Smooth muscle cell (in vitro differentiated cells): ENCODE measurements at regions not wholly inside any gene's neighbourhood (a gene's known extent, or its start where the extent isn't known, plus 50 kb on each side); places are given as distances from the start of the nearest gene placed in this dataset.

Source experiments
- DNase-seq: peaks from one replicate; lab custom pipeline; 2025; ENCODE audit not compliant: unreplicated experiment; lab: John Stamatoyannopoulos, UW
- H2AFZ ChIP-seq: fragments of 200-600 bp; sonication (generic); 2 replicates; pipeline ENCODE4 v1.6.0; 2016; ENCODE audit warnings: antibody characterized with exemption, low read depth, mild to moderate bottlenecking
- H3F3A ChIP-seq: fragments of 200-600 bp; sonication (generic); 2 replicates; pipeline ENCODE4 v1.6.0; 2017; ENCODE audit warnings: antibody characterized with exemption, low read depth
- H3K27ac ChIP-seq: fragments of 200-600 bp; sonication (generic); 2 replicates; pipeline ENCODE4 v1.5.1; 2016; ENCODE audit warnings: low read depth, mild to moderate bottlenecking
- H3K27me3 ChIP-seq: fragments of 200-600 bp; sonication (generic); 2 replicates; pipeline ENCODE4 v1.6.1; 2016; ENCODE audit warnings: low read depth, mild to moderate bottlenecking
- H3K36me3 ChIP-seq: fragments of 200-600 bp; sonication (generic); 2 replicates; pipeline ENCODE4 v1.5.1; 2016; ENCODE audit warnings: low read depth
- H3K4me1 ChIP-seq: fragments of 200-600 bp; sonication (generic); 2 replicates; pipeline ENCODE4 v1.5.1; 2016; ENCODE audit warnings: low read depth
- H3K4me2 ChIP-seq: fragments of 200-600 bp; sonication (generic); 2 replicates; pipeline ENCODE4 v1.6.0; 2016; ENCODE audit warnings: mild to moderate bottlenecking
- H3K4me3 ChIP-seq: fragments of 200-600 bp; sonication (generic); 2 replicates; pipeline ENCODE4 v1.5.1; 2016; ENCODE audit warnings: mild to moderate bottlenecking
- H3K79me2 ChIP-seq: fragments of 200-600 bp; sonication (generic); 2 replicates; pipeline ENCODE4 v1.6.0; 2016; ENCODE audit warnings: low read depth, mild to moderate bottlenecking
- H3K9ac ChIP-seq: fragments of 200-600 bp; sonication (generic); 2 replicates; pipeline ENCODE4 v1.6.0; 2016; ENCODE audit warnings: low read depth
- H3K9me3 ChIP-seq: fragments of 200-600 bp; sonication (generic); replicated peaks from 2 replicates; pipeline ENCODE4 v1.5.1; 2016; ENCODE audit warnings: low read depth
- H4K20me1 ChIP-seq: fragments of 200-600 bp; sonication (generic); 2 replicates; pipeline ENCODE4 v1.6.0; 2016; ENCODE audit warnings: low read depth
- WGBS: methylation state at CpG from one replicate; pipeline ENCODE4 v1.1.7; 2016; ENCODE audit warnings: low lambda C conversion rate; 5-methylcytosine and 5-hydroxymethylcytosine counted together
- TF ChIP-seq, protein P1 (sequence below): fragments of 200-600 bp; sonication (generic); IDR thresholded peaks from 2 replicates; pipeline ENCODE4 v1.5.1; 2017; ENCODE audit warnings: borderline replicate concordance, mild to moderate bottlenecking, antibody characterized with exemption; ENCODE audit not compliant: insufficient read depth, poor library complexity, severe bottlenecking

- H3K4me3 ChIP-seq: no peak overlapping the region
- DNase-seq: no peak
- no peaks in the 10 kb centered on the region for H3K4me1 ChIP-seq
- no peak overlapping the region for H3K9ac ChIP-seq
- no peaks in the 10 kb centered on the region for H3K27me3 ChIP-seq
- no peak overlapping the region for H3K4me2 ChIP-seq
- H3F3A ChIP-seq: no peaks in the 10 kb centered on the region
- 48% methylated on average over 3 of the region's 3 CpGs for WGBS
- H4K20me1 ChIP-seq: no peaks in the 10 kb centered on the region
- H3K27ac ChIP-seq: no peak overlapping the region
- no peaks in the 10 kb centered on the region for H3K79me2 ChIP-seq
- no peaks in the 10 kb centered on the region for H3K36me3 ChIP-seq
- peak overlapping the region; percentile 54 for H2AFZ ChIP-seq
- TF ChIP-seq, protein P1, sequence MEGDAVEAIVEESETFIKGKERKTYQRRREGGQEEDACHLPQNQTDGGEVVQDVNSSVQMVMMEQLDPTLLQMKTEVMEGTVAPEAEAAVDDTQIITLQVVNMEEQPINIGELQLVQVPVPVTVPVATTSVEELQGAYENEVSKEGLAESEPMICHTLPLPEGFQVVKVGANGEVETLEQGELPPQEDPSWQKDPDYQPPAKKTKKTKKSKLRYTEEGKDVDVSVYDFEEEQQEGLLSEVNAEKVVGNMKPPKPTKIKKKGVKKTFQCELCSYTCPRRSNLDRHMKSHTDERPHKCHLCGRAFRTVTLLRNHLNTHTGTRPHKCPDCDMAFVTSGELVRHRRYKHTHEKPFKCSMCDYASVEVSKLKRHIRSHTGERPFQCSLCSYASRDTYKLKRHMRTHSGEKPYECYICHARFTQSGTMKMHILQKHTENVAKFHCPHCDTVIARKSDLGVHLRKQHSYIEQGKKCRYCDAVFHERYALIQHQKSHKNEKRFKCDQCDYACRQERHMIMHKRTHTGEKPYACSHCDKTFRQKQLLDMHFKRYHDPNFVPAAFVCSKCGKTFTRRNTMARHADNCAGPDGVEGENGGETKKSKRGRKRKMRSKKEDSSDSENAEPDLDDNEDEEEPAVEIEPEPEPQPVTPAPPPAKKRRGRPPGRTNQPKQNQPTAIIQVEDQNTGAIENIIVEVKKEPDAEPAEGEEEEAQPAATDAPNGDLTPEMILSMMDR: no peak
- no peaks in the 10 kb centered on the region for H3K9me3 ChIP-seq
These were observed 107.0 kb upstream of the ZC3H15 start for GRCh38 chr2:186379052-186379451.

DNA sequence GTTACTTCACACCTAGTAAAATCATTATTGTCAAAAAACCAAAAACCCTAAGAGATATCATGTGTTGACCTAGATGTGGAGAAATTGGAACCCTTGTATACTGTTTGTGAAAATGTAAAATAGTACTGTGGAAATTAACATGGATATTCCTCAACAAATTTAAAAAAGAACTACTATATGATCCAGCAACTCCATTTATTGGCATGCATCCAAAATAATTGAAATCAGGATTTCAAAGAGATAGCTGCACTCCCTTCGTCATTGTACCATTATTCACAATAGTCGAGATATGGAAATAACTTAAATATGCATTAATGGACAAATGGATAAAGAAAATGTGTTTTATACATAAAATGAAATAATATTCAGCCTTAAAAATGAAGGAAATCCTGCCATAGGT lies 105.3 kb upstream of the ZC3H15 start:
- H3K4me2 ChIP-seq: no peak overlapping the region
- TF ChIP-seq, protein P1: no peak
- H3K36me3 ChIP-seq: no peaks in the 10 kb centered on the region
- H3K79me2 ChIP-seq: no peaks in the 10 kb centered on the region
- no peak overlapping the region for H2AFZ ChIP-seq
- no peaks in the 10 kb centered on the region for H3K9me3 ChIP-seq
- no peaks in the 10 kb centered on the region for H3K4me1 ChIP-seq
- no peak overlapping the region for H3K9ac ChIP-seq
- no peaks in the 10 kb centered on the region for H3K27me3 ChIP-seq
- H3K27ac ChIP-seq: no peak overlapping the region
- WGBS: 97% methylated on average over 2 of the region's 2 CpGs
- no peak overlapping the region for H3K4me3 ChIP-seq
- DNase-seq: no peak
- no peaks in the 10 kb centered on the region for H3F3A ChIP-seq
- no peaks in the 10 kb centered on the region for H4K20me1 ChIP-seq

GRCh38 chr2:186381573-186381972 lies 104.5 kb upstream of the ZC3H15 start:
- DNase-seq: no peak
- H3K9me3 ChIP-seq: no peaks in the 10 kb centered on the region
- H3F3A ChIP-seq: no peaks in the 10 kb centered on the region
- H3K9ac ChIP-seq: no peak overlapping the region
- 94% methylated on average over 13 of the region's 13 CpGs for WGBS
- H3K4me1 ChIP-seq: no peaks in the 10 kb centered on the region
- no peaks in the 10 kb centered on the region for H3K79me2 ChIP-seq
- H3K4me3 ChIP-seq: no peak overlapping the region
- no peak overlapping the region for H3K27ac ChIP-seq
- H3K4me2 ChIP-seq: no peak overlapping the region
- no peaks in the 10 kb centered on the region for H3K36me3 ChIP-seq
- no peaks in the 10 kb centered on the region for H4K20me1 ChIP-seq
- H2AFZ ChIP-seq: no peak overlapping the region
- TF ChIP-seq, protein P1: no peak
- no peaks in the 10 kb centered on the region for H3K27me3 ChIP-seq

DNA sequence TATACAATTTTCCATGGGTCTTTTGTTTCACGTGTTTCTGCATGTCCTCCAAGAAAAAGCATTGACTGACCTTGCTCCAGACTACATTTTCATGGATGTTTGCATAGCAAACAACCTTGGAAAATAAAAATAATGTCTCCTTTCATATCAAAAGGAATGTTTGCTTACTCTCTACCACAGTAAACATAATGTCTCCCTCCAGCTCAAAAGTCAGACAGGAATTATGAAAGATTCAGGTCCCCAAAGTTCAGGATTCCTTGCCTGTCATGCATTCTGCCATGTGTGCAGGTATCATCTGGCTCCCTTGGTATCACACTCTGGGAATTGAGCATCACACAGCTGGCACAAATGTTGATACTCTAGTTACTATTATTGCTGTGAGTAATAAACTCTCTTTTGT lies 103.1 kb upstream of the ZC3H15 start:
- no peaks in the 10 kb centered on the region for H3K36me3 ChIP-seq
- H4K20me1 ChIP-seq: no peaks in the 10 kb centered on the region
- DNase-seq: no peak
- no peaks in the 10 kb centered on the region for H3K79me2 ChIP-seq
- no peaks in the 10 kb centered on the region for H3K4me1 ChIP-seq
- H3K4me3 ChIP-seq: no peak overlapping the region
- no peak overlapping the region for H2AFZ ChIP-seq
- TF ChIP-seq, protein P1: no peak
- no peak overlapping the region for H3K4me2 ChIP-seq
- H3F3A ChIP-seq: no peaks in the 10 kb centered on the region
- no peaks in the 10 kb centered on the region for H3K9me3 ChIP-seq
- no peak overlapping the region for H3K9ac ChIP-seq
- H3K27me3 ChIP-seq: no peaks in the 10 kb centered on the region
- no peak overlapping the region for H3K27ac ChIP-seq
- 86% methylated on average over 1 of the region's 1 CpG for WGBS
